ENCODE measurements at regions not wholly inside any gene's neighbourhood (a gene's known extent, or its start where the extent isn't known, plus 50 kb on each side); places are given as distances from the start of the nearest gene placed in this dataset.

- TF ChIP-seq CTCF (IDR thresholded peaks at IDR 0.05; ENCODE audit: extremely low read depth in 1 of 2, insufficient read depth in 1 of 2, low read depth in 1 of 2, low read length in 2 of 2), result no peak
- TF ChIP-seq POLR2A (IDR thresholded peaks at IDR 0.05; ENCODE audit: low read depth, low read length), result no peak
- TF ChIP-seq EZH2 (IDR thresholded peaks at IDR 0.05; ENCODE audit: borderline replicate concordance, low read depth, low read length, severe bottlenecking), result no peak
- no peak for TF ChIP-seq POLR2AphosphoS5 (IDR thresholded peaks at IDR 0.05; ENCODE audit: insufficient read depth, low read depth, low read length)
- no peak for TF ChIP-seq MAX (IDR thresholded peaks at IDR 0.05; ENCODE audit: insufficient read depth, insufficient read length)
- TF ChIP-seq FOS (IDR thresholded peaks at IDR 0.05; ENCODE audit: borderline replicate concordance, insufficient read depth, low read length), result no peak
- no peak for TF ChIP-seq GATA2 (IDR thresholded peaks at IDR 0.05; ENCODE audit: insufficient read depth, insufficient read length, low read depth, low read length)
Measured at GRCh38 chr20:57865266-57865665, 155.5 kb upstream of the PMEPA1 start.
